Loucy (cell line): ENCODE measurements at regions not wholly inside any gene's neighbourhood (a gene's known extent, or its start where the extent isn't known, plus 50 kb on each side); places are given as distances from the start of the nearest gene placed in this dataset.

ENCODE experiments used
- EZH2phosphoT487 ChIP-seq: fragments of 200-600 bp; IDR thresholded peaks from 2 replicates; pipeline ENCODE4 v1.6.1; 2018; ENCODE audit warnings: antibody characterized with exemption, mild to moderate bottlenecking, moderate library complexity, borderline replicate concordance
- TF ChIP-seq, protein P1 (sequence below): fragments of 200-600 bp; sonication (generic); conservative IDR thresholded peaks from 2 replicates; pipeline ENCODE4 v1.5.1; 2014; ENCODE audit warnings: mild to moderate bottlenecking, antibody characterized with exemption, low read length

GRCh38 chr3:147701195-147701594, 292.0 kb downstream of the ZIC1 start:
- TF ChIP-seq, protein P1, sequence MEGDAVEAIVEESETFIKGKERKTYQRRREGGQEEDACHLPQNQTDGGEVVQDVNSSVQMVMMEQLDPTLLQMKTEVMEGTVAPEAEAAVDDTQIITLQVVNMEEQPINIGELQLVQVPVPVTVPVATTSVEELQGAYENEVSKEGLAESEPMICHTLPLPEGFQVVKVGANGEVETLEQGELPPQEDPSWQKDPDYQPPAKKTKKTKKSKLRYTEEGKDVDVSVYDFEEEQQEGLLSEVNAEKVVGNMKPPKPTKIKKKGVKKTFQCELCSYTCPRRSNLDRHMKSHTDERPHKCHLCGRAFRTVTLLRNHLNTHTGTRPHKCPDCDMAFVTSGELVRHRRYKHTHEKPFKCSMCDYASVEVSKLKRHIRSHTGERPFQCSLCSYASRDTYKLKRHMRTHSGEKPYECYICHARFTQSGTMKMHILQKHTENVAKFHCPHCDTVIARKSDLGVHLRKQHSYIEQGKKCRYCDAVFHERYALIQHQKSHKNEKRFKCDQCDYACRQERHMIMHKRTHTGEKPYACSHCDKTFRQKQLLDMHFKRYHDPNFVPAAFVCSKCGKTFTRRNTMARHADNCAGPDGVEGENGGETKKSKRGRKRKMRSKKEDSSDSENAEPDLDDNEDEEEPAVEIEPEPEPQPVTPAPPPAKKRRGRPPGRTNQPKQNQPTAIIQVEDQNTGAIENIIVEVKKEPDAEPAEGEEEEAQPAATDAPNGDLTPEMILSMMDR = no peak
- no peak for TF ChIP-seq EZH2phosphoT487
